ENCODE measurements at regions not wholly inside any gene's neighbourhood (a gene's known extent, or its start where the extent isn't known, plus 50 kb on each side); places are given as distances from the start of the nearest gene placed in this dataset.

GRCh38 chr10:32205670-32206069, 141.3 kb downstream of the EPC1 start:
- H3K36me3 ChIP-seq (ENCODE audit: control insufficient read depth in 2 of 2, insufficient read depth in 1 of 2, low read length in 2 of 2), result no peaks in the 10 kb centered on the region
- CTCF ChIA-PET, result interaction anchor here (0.7 to 2.0 kb wide), 2 partner anchors 15 to 175 kb away, joined by 4 to 12 read pairs; no protein-coding TSS in a partner anchor

GRCh38 chr10:32204606-32205005, 142.4 kb downstream of the EPC1 start:
- Histone ChIP-seq H3K9me3 (ENCODE audit: control insufficient read depth, insufficient read depth, low read depth, low read length) (no peaks in the 10 kb centered on the region), H3K27ac (ENCODE audit: extremely low read depth, low read depth, low read length) (no peak overlapping the region), H3K4me3 (ENCODE audit: low read depth, low read length) (no peak overlapping the region), H3K36me3 (ENCODE audit: control insufficient read depth in 2 of 2, insufficient read depth in 1 of 2, low read length in 2 of 2) (no peaks in the 10 kb centered on the region), H3K4me1 (ENCODE audit: control insufficient read depth, insufficient read depth, low read length) (no peaks in the 10 kb centered on the region)
- ChIA-PET CTCF (interaction anchor here (0.6 to 0.7 kb wide), 3 partner anchors 14 to 199 kb away, joined by 3 to 4 read pairs (median 4); no protein-coding TSS in a partner anchor), POLR2A (no interaction called here)
- TF ChIP-seq ZNF423 (tag by site-specific recombination; IDR thresholded peaks at IDR 0.05) (no peak), RBAK (tag by site-specific recombination; IDR thresholded peaks at IDR 0.05) (no peak), ZNF76 (tag by site-specific recombination; IDR thresholded peaks at IDR 0.05; ENCODE audit: borderline replicate concordance, low read depth) (no peak), ZNF138 (tag by site-specific recombination; IDR thresholded peaks at IDR 0.05; ENCODE audit: borderline replicate concordance) (no peak), GLIS2 (tag by site-specific recombination; IDR thresholded peaks at IDR 0.05) (no peak), ZNF391 (tag by site-specific recombination; IDR thresholded peaks at IDR 0.05; ENCODE audit: borderline replicate concordance, low read depth) (no peak), ZNF530 (tag by site-specific recombination; IDR thresholded peaks at IDR 0.05; ENCODE audit: low read depth) (no peak), ZNF18 (tag by site-specific recombination; IDR thresholded peaks at IDR 0.05) (no peak), REPIN1 (tag by site-specific recombination; IDR thresholded peaks at IDR 0.05; ENCODE audit: low read depth) (no peak), ZNF24 (tag by site-specific recombination; IDR thresholded peaks at IDR 0.05) (no peak)
- TF ChIP-seq, protein P1, sequence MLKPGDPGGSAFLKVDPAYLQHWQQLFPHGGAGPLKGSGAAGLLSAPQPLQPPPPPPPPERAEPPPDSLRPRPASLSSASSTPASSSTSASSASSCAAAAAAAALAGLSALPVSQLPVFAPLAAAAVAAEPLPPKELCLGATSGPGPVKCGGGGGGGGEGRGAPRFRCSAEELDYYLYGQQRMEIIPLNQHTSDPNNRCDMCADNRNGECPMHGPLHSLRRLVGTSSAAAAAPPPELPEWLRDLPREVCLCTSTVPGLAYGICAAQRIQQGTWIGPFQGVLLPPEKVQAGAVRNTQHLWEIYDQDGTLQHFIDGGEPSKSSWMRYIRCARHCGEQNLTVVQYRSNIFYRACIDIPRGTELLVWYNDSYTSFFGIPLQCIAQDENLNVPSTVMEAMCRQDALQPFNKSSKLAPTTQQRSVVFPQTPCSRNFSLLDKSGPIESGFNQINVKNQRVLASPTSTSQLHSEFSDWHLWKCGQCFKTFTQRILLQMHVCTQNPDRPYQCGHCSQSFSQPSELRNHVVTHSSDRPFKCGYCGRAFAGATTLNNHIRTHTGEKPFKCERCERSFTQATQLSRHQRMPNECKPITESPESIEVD (tag by site-specific recombination; IDR thresholded peaks at IDR 0.05), result no peak
- TF ChIP-seq, protein P2, sequence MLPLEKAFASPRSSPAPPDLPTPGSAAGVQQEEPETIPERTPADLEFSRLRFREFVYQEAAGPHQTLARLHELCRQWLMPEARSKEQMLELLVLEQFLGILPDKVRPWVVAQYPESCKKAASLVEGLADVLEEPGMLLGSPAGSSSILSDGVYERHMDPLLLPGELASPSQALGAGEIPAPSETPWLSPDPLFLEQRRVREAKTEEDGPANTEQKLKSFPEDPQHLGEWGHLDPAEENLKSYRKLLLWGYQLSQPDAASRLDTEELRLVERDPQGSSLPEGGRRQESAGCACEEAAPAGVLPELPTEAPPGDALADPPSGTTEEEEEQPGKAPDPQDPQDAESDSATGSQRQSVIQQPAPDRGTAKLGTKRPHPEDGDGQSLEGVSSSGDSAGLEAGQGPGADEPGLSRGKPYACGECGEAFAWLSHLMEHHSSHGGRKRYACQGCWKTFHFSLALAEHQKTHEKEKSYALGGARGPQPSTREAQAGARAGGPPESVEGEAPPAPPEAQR (tag by site-specific recombination; IDR thresholded peaks at IDR 0.05), result no peak

More at GRCh38 chr10:32205670-32206069, 141.3 kb downstream of the EPC1 start:
- Histone ChIP-seq H3K4me3 (ENCODE audit: low read depth, low read length) (no peak overlapping the region), H3K9me3 (ENCODE audit: control insufficient read depth, insufficient read depth, low read depth, low read length) (no peaks in the 10 kb centered on the region), H3K4me1 (ENCODE audit: control insufficient read depth, insufficient read depth, low read length) (no peaks in the 10 kb centered on the region), H3K27ac (ENCODE audit: extremely low read depth, low read depth, low read length) (no peak overlapping the region)
- TF ChIP-seq YY1 (tag by site-specific recombination; IDR thresholded peaks at IDR 0.05) (no peak), ZFP3 (tag by site-specific recombination; IDR thresholded peaks at IDR 0.05; ENCODE audit: low read depth) (no peak), ZNF26 (tag by site-specific recombination; IDR thresholded peaks at IDR 0.05) (no peak), IKZF3 (tag by site-specific recombination; IDR thresholded peaks at IDR 0.05) (no peak), ZNF350 (tag by site-specific recombination; IDR thresholded peaks at IDR 0.05) (no peak), GLIS1 (tag by site-specific recombination; IDR thresholded peaks at IDR 0.05) (no peak), ZSCAN30 (tag by site-specific recombination; IDR thresholded peaks at IDR 0.05) (no peak), ZBTB17 (tag by site-specific recombination; IDR thresholded peaks at IDR 0.05) (no peak), ZNF48 (tag by site-specific recombination; IDR thresholded peaks at IDR 0.05) (no peak), ZNF114 (tag by site-specific recombination; IDR thresholded peaks at IDR 0.05) (no peak), ZEB2 (tag by site-specific recombination; IDR thresholded peaks at IDR 0.05) (no peak), REPIN1 (tag by site-specific recombination; IDR thresholded peaks at IDR 0.05; ENCODE audit: low read depth) (no peak), ZSCAN5A (tag by site-specific recombination; IDR thresholded peaks at IDR 0.05) (no peak), ZNF843 (tag by site-specific recombination; IDR thresholded peaks at IDR 0.05) (no peak)
- TF ChIP-seq, protein P3, sequence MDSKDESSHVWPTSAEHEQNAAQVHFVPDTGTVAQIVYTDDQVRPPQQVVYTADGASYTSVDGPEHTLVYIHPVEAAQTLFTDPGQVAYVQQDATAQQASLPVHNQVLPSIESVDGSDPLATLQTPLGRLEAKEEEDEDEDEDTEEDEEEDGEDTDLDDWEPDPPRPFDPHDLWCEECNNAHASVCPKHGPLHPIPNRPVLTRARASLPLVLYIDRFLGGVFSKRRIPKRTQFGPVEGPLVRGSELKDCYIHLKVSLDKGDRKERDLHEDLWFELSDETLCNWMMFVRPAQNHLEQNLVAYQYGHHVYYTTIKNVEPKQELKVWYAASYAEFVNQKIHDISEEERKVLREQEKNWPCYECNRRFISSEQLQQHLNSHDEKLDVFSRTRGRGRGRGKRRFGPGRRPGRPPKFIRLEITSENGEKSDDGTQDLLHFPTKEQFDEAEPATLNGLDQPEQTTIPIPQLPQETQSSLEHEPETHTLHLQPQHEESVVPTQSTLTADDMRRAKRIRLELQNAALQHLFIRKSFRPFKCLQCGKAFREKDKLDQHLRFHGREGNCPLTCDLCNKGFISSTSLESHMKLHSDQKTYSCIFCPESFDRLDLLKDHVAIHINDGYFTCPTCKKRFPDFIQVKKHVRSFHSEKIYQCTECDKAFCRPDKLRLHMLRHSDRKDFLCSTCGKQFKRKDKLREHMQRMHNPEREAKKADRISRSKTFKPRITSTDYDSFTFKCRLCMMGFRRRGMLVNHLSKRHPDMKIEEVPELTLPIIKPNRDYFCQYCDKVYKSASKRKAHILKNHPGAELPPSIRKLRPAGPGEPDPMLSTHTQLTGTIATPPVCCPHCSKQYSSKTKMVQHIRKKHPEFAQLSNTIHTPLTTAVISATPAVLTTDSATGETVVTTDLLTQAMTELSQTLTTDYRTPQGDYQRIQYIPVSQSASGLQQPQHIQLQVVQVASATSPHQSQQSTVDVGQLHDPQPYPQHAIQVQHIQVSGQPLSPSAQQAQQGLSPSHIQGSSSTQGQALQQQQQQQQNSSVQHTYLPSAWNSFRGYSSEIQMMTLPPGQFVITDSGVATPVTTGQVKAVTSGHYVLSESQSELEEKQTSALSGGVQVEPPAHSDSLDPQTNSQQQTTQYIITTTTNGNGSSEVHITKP (tag by site-specific recombination; IDR thresholded peaks at IDR 0.05), result no peak
- POLR2A ChIA-PET, result no interaction called here
